ENCODE measurements at regions not wholly inside any gene's neighbourhood (a gene's known extent, or its start where the extent isn't known, plus 50 kb on each side); places are given as distances from the start of the nearest gene placed in this dataset.

DNA sequence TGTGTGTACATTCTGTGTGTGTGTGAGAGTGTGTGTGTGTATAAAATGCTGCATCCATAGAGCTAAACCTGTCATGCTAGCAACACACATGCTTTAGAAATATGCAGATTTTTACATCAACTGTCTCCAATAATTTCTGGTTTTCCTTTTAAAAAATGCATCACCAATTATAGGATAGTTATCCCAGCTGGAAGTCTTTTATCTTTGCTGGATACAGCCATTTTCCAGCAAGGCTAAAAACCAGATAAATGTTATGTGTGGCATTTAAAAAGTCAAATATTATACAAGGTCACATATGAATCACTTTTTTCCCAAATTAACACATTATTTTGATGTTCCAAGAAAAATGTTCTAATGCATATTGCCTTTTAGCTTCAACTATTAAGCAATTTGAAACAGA, 202.0 kb upstream of the IPO5 start:
- no peak for TF ChIP-seq MAFK (IDR thresholded peaks at IDR 0.05; ENCODE audit: partially characterized antibody)
- TF ChIP-seq, protein P1, sequence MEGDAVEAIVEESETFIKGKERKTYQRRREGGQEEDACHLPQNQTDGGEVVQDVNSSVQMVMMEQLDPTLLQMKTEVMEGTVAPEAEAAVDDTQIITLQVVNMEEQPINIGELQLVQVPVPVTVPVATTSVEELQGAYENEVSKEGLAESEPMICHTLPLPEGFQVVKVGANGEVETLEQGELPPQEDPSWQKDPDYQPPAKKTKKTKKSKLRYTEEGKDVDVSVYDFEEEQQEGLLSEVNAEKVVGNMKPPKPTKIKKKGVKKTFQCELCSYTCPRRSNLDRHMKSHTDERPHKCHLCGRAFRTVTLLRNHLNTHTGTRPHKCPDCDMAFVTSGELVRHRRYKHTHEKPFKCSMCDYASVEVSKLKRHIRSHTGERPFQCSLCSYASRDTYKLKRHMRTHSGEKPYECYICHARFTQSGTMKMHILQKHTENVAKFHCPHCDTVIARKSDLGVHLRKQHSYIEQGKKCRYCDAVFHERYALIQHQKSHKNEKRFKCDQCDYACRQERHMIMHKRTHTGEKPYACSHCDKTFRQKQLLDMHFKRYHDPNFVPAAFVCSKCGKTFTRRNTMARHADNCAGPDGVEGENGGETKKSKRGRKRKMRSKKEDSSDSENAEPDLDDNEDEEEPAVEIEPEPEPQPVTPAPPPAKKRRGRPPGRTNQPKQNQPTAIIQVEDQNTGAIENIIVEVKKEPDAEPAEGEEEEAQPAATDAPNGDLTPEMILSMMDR (IDR thresholded peaks at IDR 0.05), result no peak
- no peak for TF ChIP-seq RCOR1 (IDR thresholded peaks at IDR 0.05; ENCODE audit: low read depth, low read length)
- no peak for TF ChIP-seq CHD2 (IDR thresholded peaks at IDR 0.05; ENCODE audit: low read length, partially characterized antibody)
- TF ChIP-seq HMGXB4 (CRISPR knock-in tag; IDR thresholded peaks at IDR 0.05; ENCODE audit: borderline replicate concordance), result no peak
- no peak for TF ChIP-seq EP300 (IDR thresholded peaks at IDR 0.05)
- no peak for TF ChIP-seq CEBPB (IDR thresholded peaks at IDR 0.05)
- TF ChIP-seq ZSCAN20 (CRISPR knock-in tag; IDR thresholded peaks at IDR 0.05), result no peak

All from A549 (cell line).